ENCODE measurements at regions not wholly inside any gene's neighbourhood (a gene's known extent, or its start where the extent isn't known, plus 50 kb on each side); places are given as distances from the start of the nearest gene placed in this dataset.
A peak's percentile ranks its signal among the peaks of the same experiment; 100 is the strongest.

DNA sequence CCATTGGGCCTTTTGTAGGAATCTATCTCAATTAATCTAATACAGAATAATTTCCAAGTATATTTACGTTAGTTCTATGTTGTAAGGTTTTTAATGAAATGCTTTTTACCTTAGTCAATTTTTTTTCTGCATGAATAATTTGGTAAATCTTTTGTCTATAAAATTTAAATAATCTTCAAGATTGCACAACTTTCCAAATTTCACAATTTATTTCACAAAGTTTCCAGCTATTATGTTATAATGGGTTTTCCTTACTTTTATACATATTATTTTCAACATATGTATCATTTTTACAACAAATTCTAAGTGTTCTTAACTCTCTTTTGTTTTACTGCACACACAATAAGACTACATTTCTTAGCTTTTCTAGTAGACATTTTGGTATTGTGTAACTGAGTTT is 470.7 kb downstream of the ETV1 start:
- DNase-seq: no peak

GRCh38 chr7:13524076-13524475 is 465.4 kb downstream of the ETV1 start:
- DNase-seq: no peak

- peak; percentile 42 for DNase-seq
These were observed 457.3 kb downstream of the ETV1 start for GRCh38 chr7:13532028-13532753.

GRCh38 chr7:13538669-13539068 is 450.8 kb downstream of the ETV1 start:
- no peak for DNase-seq

DNA sequence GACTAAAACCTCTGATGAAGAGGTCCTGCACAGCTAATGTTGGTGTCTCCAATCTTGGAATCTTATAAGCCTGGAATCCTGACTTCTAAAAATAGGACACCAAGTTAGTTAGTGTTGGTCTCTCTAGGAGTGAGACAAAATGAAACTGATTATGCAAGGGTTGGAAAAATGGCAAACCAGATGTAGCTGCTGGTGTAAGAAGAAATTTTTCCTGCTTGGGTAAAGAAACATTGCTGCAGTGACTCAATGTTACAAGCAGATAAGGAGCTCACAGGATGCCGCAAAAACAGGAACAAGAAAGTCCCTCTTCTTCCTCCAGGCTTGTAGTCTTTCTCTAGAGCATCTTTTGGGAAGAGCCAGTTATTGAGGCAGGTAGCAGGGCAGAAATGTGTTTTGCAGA is 449.0 kb downstream of the ETV1 start:
- DNase-seq: no peak

DNA sequence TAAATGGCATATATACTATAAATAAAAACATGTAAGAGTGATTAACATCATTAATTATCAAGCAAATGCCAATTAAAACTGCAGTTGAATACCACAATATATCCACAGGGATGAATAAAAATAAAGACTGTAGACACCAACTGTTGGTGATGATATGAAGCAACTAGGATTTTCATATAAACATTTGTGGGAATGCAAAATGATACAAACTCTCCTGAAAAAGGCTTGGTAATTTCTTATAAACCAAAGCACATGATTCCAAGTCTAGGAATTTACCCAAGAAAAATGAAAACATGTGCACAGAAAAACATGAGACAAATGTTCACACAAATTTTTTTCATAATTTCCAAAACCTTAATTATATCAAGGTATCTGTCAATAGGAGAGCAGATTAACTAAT is 448.1 kb downstream of the ETV1 start:
- DNase-seq: no peak

DNA sequence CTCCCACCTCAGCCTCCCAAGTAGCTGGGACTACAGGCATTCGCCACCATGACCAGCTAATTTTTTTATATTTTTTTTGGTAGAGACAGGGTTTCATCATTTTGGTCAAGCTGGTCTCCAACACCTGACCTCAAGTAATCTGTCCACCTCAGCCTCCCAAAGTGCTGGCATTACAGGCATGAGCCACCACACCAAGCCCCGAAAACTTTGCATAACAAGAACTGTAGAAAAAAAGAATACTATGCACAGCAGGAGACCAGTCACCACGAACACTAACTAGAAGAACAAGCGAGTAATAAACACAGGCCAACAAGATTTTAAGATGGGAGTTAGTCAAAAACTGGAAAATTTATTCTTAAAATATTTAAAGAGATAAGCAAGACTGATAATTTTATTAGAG is 447.0 kb downstream of the ETV1 start:
- no peak for DNase-seq

GRCh38 chr7:13551503-13551902 is 438.0 kb downstream of the ETV1 start:
- peak; percentile 94 for DNase-seq

DNA sequence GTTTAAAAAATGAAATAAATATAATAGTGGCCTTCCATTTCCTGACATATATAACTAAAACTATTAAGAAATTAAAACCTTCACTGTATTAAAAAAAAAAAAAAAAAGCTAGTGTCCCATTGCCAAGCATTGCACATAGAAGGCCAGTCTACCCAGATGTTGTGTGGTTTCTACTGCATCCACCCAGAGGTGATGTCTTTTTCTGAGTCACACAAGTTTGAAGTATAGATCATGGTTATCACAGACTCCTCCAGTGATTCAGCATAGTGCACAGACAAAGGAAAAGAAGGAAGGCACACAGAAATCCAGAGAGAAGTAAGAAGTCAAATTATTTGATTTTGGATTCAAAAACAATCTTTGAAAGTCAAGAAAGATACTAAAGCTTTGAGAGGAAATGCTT is 429.0 kb downstream of the ETV1 start:
- no peak for DNase-seq

DNA sequence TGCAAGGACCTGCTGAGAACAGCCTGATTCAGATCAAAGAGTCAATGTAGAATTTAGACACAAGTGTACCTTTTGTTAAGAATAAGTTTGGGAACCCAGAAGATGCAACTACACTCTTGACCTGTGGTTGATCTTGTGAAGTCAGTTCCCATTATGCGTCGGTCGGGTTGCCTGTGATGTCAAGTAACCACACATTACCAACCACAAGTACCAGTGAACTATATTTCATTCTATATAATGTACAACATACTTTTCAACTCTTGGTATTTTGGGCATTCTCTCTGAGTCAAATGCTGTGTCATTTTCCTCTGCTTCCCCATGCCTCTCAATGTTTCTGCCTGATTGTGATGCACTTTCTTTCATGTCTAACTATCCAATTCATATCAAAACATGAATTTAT is 426.2 kb downstream of the ETV1 start:
- DNase-seq: no peak

GRCh38 chr7:13563680-13564079 is 425.8 kb downstream of the ETV1 start:
- DNase-seq: no peak

- DNase-seq: no peak
These were observed 411.8 kb downstream of the ETV1 start for GRCh38 chr7:13577566-13578145.

- no peak for DNase-seq
These were observed 411.2 kb downstream of the ETV1 start for GRCh38 chr7:13578294-13578693.

- no peak for DNase-seq
These were observed 408.4 kb downstream of the ETV1 start for GRCh38 chr7:13581097-13581496.

DNA sequence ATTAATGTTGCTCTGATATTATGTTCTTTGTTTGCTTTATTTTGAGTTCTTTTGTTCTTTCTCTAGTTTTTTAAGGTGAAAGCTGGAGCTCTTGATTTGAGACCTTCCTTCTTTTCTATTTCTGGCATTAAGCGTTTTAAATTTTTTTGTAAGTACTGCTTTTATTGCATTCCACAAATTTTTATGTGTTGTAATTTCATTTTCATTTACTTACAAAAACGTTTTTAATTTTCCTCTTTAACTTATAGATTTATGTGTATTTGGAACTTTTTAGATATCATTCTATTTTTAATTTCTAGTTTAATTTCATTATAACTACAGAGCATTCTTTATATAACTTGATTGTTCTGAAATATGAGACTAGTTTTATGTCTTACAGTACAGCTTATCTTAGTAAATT is 395.6 kb downstream of the ETV1 start:
- DNase-seq: no peak

DNA sequence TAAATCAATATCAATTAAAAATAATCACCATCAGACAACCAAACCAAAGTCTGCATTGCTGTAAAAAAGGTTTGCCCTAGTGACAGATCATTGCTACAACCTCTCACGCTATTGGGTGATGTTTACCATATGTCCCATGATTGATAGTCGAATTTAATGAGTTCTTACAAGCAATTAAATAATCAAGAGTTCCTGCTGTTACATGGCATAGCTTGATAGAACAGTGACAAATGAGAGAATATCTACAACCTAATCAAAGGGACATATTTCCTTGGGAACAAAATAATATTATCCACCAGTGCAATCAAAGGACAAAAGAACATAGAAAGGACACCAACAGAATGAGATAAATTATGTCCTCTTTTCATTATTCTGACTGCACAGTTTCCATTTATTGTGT is 387.4 kb downstream of the ETV1 start:
- peak; percentile 60 for DNase-seq

DNA sequence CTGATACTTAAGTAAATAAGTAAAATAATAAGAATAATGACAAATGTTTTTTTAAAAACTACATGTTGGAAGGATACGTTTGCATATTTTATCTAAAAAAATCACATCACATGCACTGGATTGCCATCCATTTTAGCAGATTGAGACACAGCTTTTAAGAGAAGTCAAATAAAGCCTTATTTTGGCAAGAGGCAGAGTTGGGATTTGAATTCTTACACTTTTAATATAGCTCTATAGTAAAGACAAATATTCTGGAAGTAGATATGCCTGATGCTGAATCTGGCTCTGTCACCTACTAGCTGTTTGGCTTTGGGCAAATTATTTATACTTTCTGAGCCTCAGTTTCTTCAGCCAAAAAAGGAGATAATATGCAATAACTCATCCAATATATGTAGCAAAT is 386.4 kb downstream of the ETV1 start:
- DNase-seq: no peak

DNA sequence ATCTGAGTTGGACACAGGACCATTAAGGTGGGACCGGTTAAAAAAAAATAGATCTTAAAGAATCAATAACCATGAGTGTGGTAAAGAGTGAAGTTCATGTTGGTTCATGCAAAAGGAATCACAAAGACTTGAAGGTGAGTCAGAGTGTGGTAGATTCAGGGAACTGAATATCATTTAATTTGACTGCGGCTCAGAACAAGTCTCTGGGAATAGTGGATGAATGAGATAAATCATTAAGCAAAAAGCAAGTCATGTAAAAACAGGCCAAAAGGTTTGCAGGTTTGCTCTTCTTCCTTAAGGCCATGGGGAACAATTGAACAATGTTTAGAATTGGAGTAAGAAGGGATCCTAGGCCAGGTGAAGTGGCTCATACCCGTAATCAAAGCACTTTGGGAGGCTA is 385.8 kb downstream of the ETV1 start:
- no peak for DNase-seq

DNA sequence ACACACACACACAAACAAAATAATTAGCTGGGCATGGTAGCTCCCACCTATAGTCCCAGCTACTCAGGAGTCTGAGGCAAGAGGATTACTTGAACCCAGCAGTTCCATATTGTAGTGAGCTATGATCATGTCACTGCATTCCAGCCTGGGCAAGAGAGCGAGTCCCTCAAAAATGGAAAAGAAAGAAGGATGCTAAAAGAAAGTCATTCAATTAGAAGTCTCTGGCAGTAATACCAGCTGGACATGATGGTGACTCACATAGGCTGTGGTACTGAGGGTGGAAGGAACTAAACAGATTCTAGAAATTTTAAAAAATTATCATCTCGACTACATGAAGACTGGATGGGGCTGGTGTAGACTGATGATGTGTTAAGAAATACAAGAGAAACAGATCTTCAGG is 385.3 kb downstream of the ETV1 start:
- no peak for DNase-seq

DNA sequence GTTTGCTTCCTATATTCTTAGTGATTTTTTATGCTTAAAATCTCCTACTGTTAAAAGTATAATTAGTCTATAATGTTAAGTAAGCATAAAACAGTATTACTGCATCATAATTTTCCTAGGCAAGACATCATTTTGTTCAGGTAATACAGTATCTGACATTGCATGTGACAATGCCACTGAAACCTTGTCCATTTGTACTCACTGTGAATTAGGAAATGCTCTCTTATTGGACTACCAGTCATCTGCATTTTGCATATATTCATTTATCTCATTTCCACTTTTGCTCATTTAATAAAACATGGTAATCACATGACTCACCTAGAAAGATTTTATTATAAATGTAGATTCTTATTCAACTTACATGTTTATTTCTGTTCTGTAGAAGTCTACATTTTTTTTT is 379.1 kb downstream of the ETV1 start:
- DNase-seq: no peak

DNA sequence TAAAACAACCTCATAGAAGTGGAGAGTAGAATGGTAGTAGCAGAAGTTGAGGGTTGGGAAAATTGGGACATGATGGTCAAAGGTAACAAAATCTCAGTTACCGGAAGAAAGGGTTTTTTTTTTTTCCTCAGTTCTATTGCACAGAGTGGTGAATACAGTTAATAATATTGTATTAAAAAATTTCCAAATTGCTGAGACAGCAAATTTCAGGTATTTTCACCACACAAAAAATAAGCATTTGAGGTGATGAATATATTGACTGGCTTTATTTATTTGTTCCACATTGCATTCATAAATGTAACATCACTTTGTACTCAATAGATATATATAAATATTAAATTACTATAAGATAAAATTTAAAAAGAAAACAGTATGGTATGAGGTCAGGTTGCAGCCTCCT is 373.8 kb downstream of the ETV1 start:
- DNase-seq: no peak

- no peak for DNase-seq
These were observed 362.0 kb downstream of the ETV1 start for GRCh38 chr7:13627455-13627854.

DNA sequence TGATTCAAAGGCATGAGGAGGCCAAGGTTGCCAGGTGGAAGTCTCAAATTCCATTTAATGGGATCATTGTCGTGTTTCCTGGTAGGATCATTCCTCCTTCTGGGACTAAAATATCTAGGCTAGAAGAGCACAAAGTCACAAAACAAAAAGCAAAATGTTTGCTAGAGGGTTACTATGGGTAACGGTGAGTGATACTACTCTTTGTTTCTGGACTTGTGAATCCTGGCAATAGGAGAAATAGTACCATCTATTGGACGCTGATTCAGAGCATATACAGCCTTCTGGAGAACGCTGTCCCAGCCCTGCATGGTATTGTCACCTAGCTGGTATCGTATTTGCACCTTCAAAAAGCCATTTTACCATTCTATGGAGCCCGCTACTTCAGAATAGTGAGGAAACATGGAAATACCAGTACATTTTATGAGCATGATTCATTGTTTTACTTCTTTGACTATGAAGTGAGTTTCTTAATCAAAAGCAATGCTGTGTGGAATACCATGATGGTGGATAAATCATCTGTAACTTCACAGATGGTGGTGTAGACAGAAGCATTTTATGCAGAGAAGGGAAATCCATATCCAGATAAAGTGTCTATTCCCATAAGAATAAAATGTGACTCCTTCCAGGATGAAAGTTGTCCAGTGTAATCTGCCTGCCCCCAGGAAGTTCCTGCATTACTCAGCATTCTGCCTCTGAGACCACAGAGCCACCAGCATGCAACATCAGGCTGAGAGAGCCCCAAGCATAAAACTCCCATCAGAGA is 361.0 kb downstream of the ETV1 start:
- peak; percentile 13 for DNase-seq
